ENCODE measurements at regions not wholly inside any gene's neighbourhood (a gene's known extent, or its start where the extent isn't known, plus 50 kb on each side); places are given as distances from the start of the nearest gene placed in this dataset.
A peak's percentile ranks its signal among the peaks of the same experiment; 100 is the strongest.

- no peak overlapping the region for H3K9ac ChIP-seq
- H3K4me1 ChIP-seq (ENCODE audit: low read depth, poor library complexity, severe bottlenecking), result peaks cover 17% of the 10 kb centered on the region
- peak overlapping the region; percentile 45 for H2AFZ ChIP-seq (ENCODE audit: low read depth)
- TF ChIP-seq CTCF (conservative IDR thresholded peaks at IDR 0.05; ENCODE audit: low read depth, low read length), result peak; percentile 93
- no peaks in the 10 kb centered on the region for H3K36me3 ChIP-seq (ENCODE audit: insufficient read depth)
- no peaks in the 10 kb centered on the region for H3K79me2 ChIP-seq (ENCODE audit: insufficient read depth, low read depth)
- no peaks in the 10 kb centered on the region for H3K27me3 ChIP-seq (ENCODE audit: insufficient read depth, low read depth)
- H4K20me1 ChIP-seq (ENCODE audit: insufficient read depth), result no peaks in the 10 kb centered on the region
- peak overlapping the region; percentile 35; the same call in 1 of the 2 replicates for H3K27ac ChIP-seq
- peak overlapping the region; percentile 42 for H3K4me3 ChIP-seq (IDR thresholded peaks at IDR 0.05; ENCODE audit: insufficient read depth, low read depth, low read length)
- H3K4me2 ChIP-seq, result peak overlapping the region; percentile 55; the same call in 1 of the 2 replicates
Observed at GRCh38 chr1:168637350-168637991, 61.1 kb downstream of the XCL1 start.

- Histone ChIP-seq H3K27me3 (ENCODE audit: insufficient read depth, low read depth) (no peaks in the 10 kb centered on the region), H3K9ac (no peak overlapping the region), H3K79me2 (ENCODE audit: insufficient read depth, low read depth) (no peaks in the 10 kb centered on the region), H4K20me1 (ENCODE audit: insufficient read depth) (no peaks in the 10 kb centered on the region), H3K4me2 (no peak overlapping the region), H3K27ac (no peak overlapping the region), H2AFZ (ENCODE audit: low read depth) (no peak overlapping the region), H3K4me3 (IDR thresholded peaks at IDR 0.05; ENCODE audit: insufficient read depth, low read depth, low read length) (no peak overlapping the region), H3K4me1 (ENCODE audit: low read depth, poor library complexity, severe bottlenecking) (peaks cover 17% of the 10 kb centered on the region), H3K36me3 (ENCODE audit: insufficient read depth) (no peaks in the 10 kb centered on the region)
- TF ChIP-seq CTCF (conservative IDR thresholded peaks at IDR 0.05; ENCODE audit: low read depth, low read length), result no peak
Observed at GRCh38 chr1:168638884-168639283, 62.5 kb downstream of the XCL1 start.

- Histone ChIP-seq H3K27ac (no peak overlapping the region), H3K4me3 (IDR thresholded peaks at IDR 0.05; ENCODE audit: insufficient read depth, low read depth, low read length) (no peak overlapping the region), H3K79me2 (ENCODE audit: insufficient read depth, low read depth) (no peaks in the 10 kb centered on the region), H3K36me3 (ENCODE audit: insufficient read depth) (no peaks in the 10 kb centered on the region), H3K9ac (no peak overlapping the region), H4K20me1 (ENCODE audit: insufficient read depth) (no peaks in the 10 kb centered on the region), H3K27me3 (ENCODE audit: insufficient read depth, low read depth) (no peaks in the 10 kb centered on the region), H3K4me1 (ENCODE audit: low read depth, poor library complexity, severe bottlenecking) (peaks cover 17% of the 10 kb centered on the region), H2AFZ (ENCODE audit: low read depth) (no peak overlapping the region), H3K4me2 (no peak overlapping the region)
- TF ChIP-seq CTCF (conservative IDR thresholded peaks at IDR 0.05; ENCODE audit: low read depth, low read length), result no peak
Observed at GRCh38 chr1:168640182-168640581, 63.8 kb downstream of the XCL1 start.

GRCh38 chr1:168640836-168641235 lies 64.4 kb downstream of the XCL1 start:
- no peaks in the 10 kb centered on the region for H3K36me3 ChIP-seq (ENCODE audit: insufficient read depth)
- H3K4me3 ChIP-seq (IDR thresholded peaks at IDR 0.05; ENCODE audit: insufficient read depth, low read depth, low read length), result no peak overlapping the region
- peaks cover 15% of the 10 kb centered on the region for H3K4me1 ChIP-seq (ENCODE audit: low read depth, poor library complexity, severe bottlenecking)
- H4K20me1 ChIP-seq (ENCODE audit: insufficient read depth), result no peaks in the 10 kb centered on the region
- H3K9ac ChIP-seq, result no peak overlapping the region
- no peaks in the 10 kb centered on the region for H3K79me2 ChIP-seq (ENCODE audit: insufficient read depth, low read depth)
- no peaks in the 10 kb centered on the region for H3K27me3 ChIP-seq (ENCODE audit: insufficient read depth, low read depth)
- H3K4me2 ChIP-seq, result no peak overlapping the region
- TF ChIP-seq CTCF (conservative IDR thresholded peaks at IDR 0.05; ENCODE audit: low read depth, low read length), result no peak
- H2AFZ ChIP-seq (ENCODE audit: low read depth), result no peak overlapping the region
- no peak overlapping the region for H3K27ac ChIP-seq
